SK-N-SH treated with all-trans-retinoic acid at 6 μM for 48 hours (cell line): ENCODE measurements at regions not wholly inside any gene's neighbourhood (a gene's known extent, or its start where the extent isn't known, plus 50 kb on each side); places are given as distances from the start of the nearest gene placed in this dataset.

Experiments
- ATAC-seq: fragments of 200-7000 bp; cut with Tn5 transposase; 3 replicates; pipeline ENCODE4 v1.9.1; 2020; ENCODE audit warnings: mild to moderate bottlenecking, moderate library complexity
- ARNTL ChIP-seq: fragments of 450-650 bp; formaldehyde crosslinking; IDR thresholded peaks from 2 replicates; pipeline ENCODE4 v1.5.0; 2020; ENCODE audit warnings: low read depth, mild to moderate bottlenecking, moderate library complexity, borderline replicate concordance
- BACH2 ChIP-seq: fragments of 250-450 bp; sonication (Bioruptor Pico); IDR thresholded peaks from 2 replicates; pipeline ENCODE4 v1.9.0; 2021; ENCODE audit warnings: mild to moderate bottlenecking, borderline replicate concordance
- CREB5 ChIP-seq: fragments of 250-450 bp; sonication (Bioruptor Pico); IDR thresholded peaks from 2 replicates; pipeline ENCODE4 v1.5.1; 2020; ENCODE audit warnings: low read depth, mild to moderate bottlenecking, moderate library complexity
- CSDC2 ChIP-seq: fragments of 250-450 bp; sonication (Bioruptor Pico); IDR thresholded peaks from 2 replicates; pipeline ENCODE4 v1.5.0; 2020; ENCODE audit warnings: mild to moderate bottlenecking, moderate library complexity
- ESRRG ChIP-seq: fragments of 250-450 bp; sonication (Bioruptor Pico); IDR thresholded peaks from 2 replicates; pipeline ENCODE4 v1.6.1; 2021; ENCODE audit warnings: mild to moderate bottlenecking
- GLIS3 ChIP-seq: fragments of 250-450 bp; sonication (Bioruptor Pico); IDR thresholded peaks from 2 replicates; pipeline ENCODE4 v1.5.0; 2020; ENCODE audit warnings: mild to moderate bottlenecking, moderate library complexity
- OSR1 ChIP-seq: fragments of 250-450 bp; sonication (Bioruptor Pico); IDR thresholded peaks from 2 replicates; pipeline ENCODE4 v1.8.0; 2022; ENCODE audit warnings: moderate library complexity, mild to moderate bottlenecking, inconsistent platforms
- PPARA ChIP-seq: fragments of 250-450 bp; sonication (Bioruptor Pico); IDR thresholded peaks from 2 replicates; pipeline ENCODE4 v1.5.0; 2020; ENCODE audit warnings: mild to moderate bottlenecking, borderline replicate concordance
- RARB ChIP-seq: fragments of 250-450 bp; sonication (Bioruptor Pico); IDR thresholded peaks from 2 replicates; pipeline ENCODE4 v1.8.0; 2021; ENCODE audit warnings: mild to moderate bottlenecking, moderate library complexity
- SNAI2 ChIP-seq: fragments of 250-450 bp; sonication (Bioruptor Pico); IDR thresholded peaks from 2 replicates; pipeline ENCODE4 v1.5.0; 2020; ENCODE audit warnings: mild to moderate bottlenecking, moderate library complexity
- TCF4 ChIP-seq: fragments of 250-450 bp; sonication (Bioruptor Pico); IDR thresholded peaks from 2 replicates; pipeline ENCODE4 v1.8.0; 2021; ENCODE audit warnings: mild to moderate bottlenecking, moderate library complexity, borderline replicate concordance
- ZC3H10 ChIP-seq: fragments of 250-450 bp; sonication (Bioruptor Pico); IDR thresholded peaks from 2 replicates; pipeline ENCODE4 v1.5.1; 2021; ENCODE audit warnings: mild to moderate bottlenecking, moderate library complexity
- ZFP30 ChIP-seq: fragments of 450-650 bp; formaldehyde crosslinking; IDR thresholded peaks from 2 replicates; pipeline ENCODE4 v1.5.0; 2022; ENCODE audit warnings: mild to moderate bottlenecking, moderate library complexity
- ZNF565 ChIP-seq: fragments of 450-650 bp; formaldehyde crosslinking; conservative IDR thresholded peaks from 2 replicates; pipeline ENCODE4 v1.5.0; 2020; ENCODE audit warnings: low read depth, mild to moderate bottlenecking, moderate library complexity
- ZNF70 ChIP-seq: fragments of 450-650 bp; formaldehyde crosslinking; IDR thresholded peaks from 2 replicates; pipeline ENCODE4 v1.5.0; 2020; ENCODE audit warnings: mild to moderate bottlenecking, moderate library complexity
- ZNF8 ChIP-seq: fragments of 450-650 bp; formaldehyde crosslinking; IDR thresholded peaks from 2 replicates; pipeline ENCODE4 v1.5.0; 2020; ENCODE audit warnings: mild to moderate bottlenecking, moderate library complexity
- TF ChIP-seq, protein P1 (sequence below): fragments of 250-450 bp; sonication (Bioruptor Pico); IDR thresholded peaks from 2 replicates; pipeline ENCODE4 v1.8.0; 2020; ENCODE audit warnings: mild to moderate bottlenecking, moderate library complexity, borderline replicate concordance
- TF ChIP-seq, protein P2 (sequence below): fragments of 250-450 bp; sonication (Bioruptor Pico); IDR thresholded peaks from 2 replicates; pipeline ENCODE4 v1.5.0; 2020; ENCODE audit warnings: mild to moderate bottlenecking, moderate library complexity
- TF ChIP-seq, protein P3 (sequence below): fragments of 250-450 bp; sonication (Bioruptor Pico); IDR thresholded peaks from 2 replicates; pipeline ENCODE4 v1.8.0; 2021; ENCODE audit warnings: low read depth, mild to moderate bottlenecking, moderate library complexity, borderline replicate concordance
- TF ChIP-seq, protein P4 (sequence below): fragments of 250-450 bp; sonication (Bioruptor Pico); IDR thresholded peaks from 2 replicates; pipeline ENCODE4 v1.5.1; 2021; ENCODE audit warnings: mild to moderate bottlenecking, moderate library complexity

DNA sequence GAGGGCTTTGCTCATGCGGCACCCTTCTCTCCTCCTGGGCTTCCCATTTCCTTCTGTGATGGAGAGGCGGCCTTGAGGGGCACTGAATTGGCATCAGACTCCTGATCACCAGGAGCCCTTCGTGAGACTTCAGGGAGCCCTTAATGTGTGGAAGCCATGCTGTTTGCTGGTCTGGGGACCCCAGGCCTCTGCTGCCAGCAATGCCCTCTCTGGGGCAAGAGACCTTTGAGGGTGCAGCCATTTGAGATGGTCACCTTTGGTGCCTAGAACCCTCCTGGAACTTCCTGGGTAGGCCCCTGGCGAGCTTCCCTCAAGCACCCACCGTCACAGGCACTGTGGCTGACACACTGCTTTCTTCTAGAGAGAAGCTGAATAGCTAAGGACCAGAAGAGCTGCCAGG, 338.7 kb upstream of the IRX4 start:
- no peak for ATAC-seq
- TF ChIP-seq CSDC2 (no peak), CREB5 (CRISPR knock-in tag) (no peak), ESRRG (CRISPR knock-in tag) (no peak), TCF4 (CRISPR knock-in tag) (no peak), ARNTL (CRISPR knock-in tag) (no peak), ZNF8 (CRISPR knock-in tag) (no peak)

DNA sequence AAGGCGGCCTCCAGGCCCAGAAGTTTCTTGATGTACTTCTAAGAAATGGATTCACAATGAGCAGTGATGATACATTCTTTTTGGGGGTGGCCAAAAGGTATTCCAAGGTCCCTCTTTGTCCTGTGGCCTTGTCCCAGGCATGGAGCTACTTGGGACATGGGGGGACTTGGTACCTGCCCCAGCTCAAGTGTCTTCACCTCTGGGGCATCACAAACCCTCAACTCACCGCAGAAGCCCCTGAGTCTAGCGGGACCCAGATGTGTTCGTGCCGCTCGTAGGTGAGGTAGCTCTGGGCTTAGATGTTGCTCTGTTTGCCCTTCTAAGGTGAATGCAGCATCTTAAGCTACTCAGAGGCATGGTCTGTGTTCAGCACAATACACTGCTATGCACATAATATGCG, 338.0 kb upstream of the IRX4 start:
- TF ChIP-seq ZC3H10 (CRISPR knock-in tag) = no peak
- TF ChIP-seq, protein P1, sequence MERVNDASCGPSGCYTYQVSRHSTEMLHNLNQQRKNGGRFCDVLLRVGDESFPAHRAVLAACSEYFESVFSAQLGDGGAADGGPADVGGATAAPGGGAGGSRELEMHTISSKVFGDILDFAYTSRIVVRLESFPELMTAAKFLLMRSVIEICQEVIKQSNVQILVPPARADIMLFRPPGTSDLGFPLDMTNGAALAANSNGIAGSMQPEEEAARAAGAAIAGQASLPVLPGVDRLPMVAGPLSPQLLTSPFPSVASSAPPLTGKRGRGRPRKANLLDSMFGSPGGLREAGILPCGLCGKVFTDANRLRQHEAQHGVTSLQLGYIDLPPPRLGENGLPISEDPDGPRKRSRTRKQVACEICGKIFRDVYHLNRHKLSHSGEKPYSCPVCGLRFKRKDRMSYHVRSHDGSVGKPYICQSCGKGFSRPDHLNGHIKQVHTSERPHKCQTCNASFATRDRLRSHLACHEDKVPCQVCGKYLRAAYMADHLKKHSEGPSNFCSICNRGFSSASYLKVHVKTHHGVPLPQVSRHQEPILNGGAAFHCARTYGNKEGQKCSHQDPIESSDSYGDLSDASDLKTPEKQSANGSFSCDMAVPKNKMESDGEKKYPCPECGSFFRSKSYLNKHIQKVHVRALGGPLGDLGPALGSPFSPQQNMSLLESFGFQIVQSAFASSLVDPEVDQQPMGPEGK (CRISPR knock-in tag) = no peak
- TF ChIP-seq BACH2 = no peak
- no peak for TF ChIP-seq ZNF70 (CRISPR knock-in tag)
- TF ChIP-seq ZFP30 (CRISPR knock-in tag) = no peak
- TF ChIP-seq, protein P2, sequence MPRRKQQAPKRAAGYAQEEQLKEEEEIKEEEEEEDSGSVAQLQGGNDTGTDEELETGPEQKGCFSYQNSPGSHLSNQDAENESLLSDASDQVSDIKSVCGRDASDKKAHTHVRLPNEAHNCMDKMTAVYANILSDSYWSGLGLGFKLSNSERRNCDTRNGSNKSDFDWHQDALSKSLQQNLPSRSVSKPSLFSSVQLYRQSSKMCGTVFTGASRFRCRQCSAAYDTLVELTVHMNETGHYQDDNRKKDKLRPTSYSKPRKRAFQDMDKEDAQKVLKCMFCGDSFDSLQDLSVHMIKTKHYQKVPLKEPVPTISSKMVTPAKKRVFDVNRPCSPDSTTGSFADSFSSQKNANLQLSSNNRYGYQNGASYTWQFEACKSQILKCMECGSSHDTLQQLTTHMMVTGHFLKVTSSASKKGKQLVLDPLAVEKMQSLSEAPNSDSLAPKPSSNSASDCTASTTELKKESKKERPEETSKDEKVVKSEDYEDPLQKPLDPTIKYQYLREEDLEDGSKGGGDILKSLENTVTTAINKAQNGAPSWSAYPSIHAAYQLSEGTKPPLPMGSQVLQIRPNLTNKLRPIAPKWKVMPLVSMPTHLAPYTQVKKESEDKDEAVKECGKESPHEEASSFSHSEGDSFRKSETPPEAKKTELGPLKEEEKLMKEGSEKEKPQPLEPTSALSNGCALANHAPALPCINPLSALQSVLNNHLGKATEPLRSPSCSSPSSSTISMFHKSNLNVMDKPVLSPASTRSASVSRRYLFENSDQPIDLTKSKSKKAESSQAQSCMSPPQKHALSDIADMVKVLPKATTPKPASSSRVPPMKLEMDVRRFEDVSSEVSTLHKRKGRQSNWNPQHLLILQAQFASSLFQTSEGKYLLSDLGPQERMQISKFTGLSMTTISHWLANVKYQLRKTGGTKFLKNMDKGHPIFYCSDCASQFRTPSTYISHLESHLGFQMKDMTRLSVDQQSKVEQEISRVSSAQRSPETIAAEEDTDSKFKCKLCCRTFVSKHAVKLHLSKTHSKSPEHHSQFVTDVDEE (CRISPR knock-in tag) = no peak
- TF ChIP-seq PPARA (CRISPR knock-in tag) = no peak
- TF ChIP-seq, protein P3, sequence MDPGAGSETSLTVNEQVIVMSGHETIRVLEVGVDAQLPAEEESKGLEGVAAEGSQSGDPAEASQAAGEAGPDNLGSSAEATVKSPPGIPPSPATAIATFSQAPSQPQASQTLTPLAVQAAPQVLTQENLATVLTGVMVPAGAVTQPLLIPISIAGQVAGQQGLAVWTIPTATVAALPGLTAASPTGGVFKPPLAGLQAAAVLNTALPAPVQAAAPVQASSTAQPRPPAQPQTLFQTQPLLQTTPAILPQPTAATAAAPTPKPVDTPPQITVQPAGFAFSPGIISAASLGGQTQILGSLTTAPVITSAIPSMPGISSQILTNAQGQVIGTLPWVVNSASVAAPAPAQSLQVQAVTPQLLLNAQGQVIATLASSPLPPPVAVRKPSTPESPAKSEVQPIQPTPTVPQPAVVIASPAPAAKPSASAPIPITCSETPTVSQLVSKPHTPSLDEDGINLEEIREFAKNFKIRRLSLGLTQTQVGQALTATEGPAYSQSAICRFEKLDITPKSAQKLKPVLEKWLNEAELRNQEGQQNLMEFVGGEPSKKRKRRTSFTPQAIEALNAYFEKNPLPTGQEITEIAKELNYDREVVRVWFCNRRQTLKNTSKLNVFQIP (CRISPR knock-in tag) = no peak
- no peak for TF ChIP-seq RARB (CRISPR knock-in tag)
- TF ChIP-seq, all 23 proteins: peak for 0
- ATAC-seq = no peak

DNA sequence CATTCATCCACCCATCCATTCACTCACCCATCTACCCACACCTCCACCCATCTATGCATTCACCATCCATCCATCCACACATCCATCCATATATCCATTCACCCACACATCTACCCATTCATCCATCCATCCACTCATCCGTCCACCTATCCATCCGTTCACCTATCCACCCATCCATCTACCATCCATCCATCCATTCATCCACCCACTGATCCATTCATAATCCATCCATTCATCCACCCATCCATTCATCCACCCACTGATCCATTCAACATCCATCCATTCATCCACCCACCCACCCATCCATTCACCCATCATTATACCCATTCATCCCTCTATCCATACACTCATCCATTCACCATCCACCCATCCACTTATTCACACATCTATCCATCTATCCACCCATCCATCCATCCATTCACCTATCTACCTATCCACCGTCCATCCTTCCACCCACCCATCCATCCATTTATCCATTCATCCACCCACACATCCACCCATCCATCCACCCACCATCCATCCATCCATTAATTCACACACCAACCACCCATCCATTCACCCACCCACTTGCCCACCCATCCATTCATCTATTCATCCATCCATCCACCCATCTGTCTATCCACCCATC, 336.5 kb upstream of the IRX4 start:
- ATAC-seq = no peak
- TF ChIP-seq ZC3H10 (CRISPR knock-in tag) (no peak), ZNF565 (CRISPR knock-in tag) (no peak), ZFP30 (CRISPR knock-in tag) (no peak), BACH2 (no peak), PPARA (CRISPR knock-in tag) (no peak), ARNTL (CRISPR knock-in tag) (no peak), CSDC2 (no peak), ESRRG (CRISPR knock-in tag) (no peak), GLIS3 (CRISPR knock-in tag) (no peak), OSR1 (CRISPR knock-in tag) (no peak), SNAI2 (CRISPR knock-in tag) (no peak)
- TF ChIP-seq, protein P3 (CRISPR knock-in tag) = no peak
- TF ChIP-seq, protein P4, sequence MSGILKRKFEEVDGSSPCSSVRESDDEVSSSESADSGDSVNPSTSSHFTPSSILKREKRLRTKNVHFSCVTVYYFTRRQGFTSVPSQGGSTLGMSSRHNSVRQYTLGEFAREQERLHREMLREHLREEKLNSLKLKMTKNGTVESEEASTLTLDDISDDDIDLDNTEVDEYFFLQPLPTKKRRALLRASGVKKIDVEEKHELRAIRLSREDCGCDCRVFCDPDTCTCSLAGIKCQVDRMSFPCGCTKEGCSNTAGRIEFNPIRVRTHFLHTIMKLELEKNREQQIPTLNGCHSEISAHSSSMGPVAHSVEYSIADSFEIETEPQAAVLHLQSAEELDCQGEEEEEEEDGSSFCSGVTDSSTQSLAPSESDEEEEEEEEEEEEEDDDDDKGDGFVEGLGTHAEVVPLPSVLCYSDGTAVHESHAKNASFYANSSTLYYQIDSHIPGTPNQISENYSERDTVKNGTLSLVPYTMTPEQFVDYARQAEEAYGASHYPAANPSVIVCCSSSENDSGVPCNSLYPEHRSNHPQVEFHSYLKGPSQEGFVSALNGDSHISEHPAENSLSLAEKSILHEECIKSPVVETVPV (CRISPR knock-in tag) = no peak
- TF ChIP-seq, protein P2 (CRISPR knock-in tag) = no peak
